Loucy (cell line): ENCODE measurements at regions not wholly inside any gene's neighbourhood (a gene's known extent, or its start where the extent isn't known, plus 50 kb on each side); places are given as distances from the start of the nearest gene placed in this dataset.

Experiments
- H2AFZ ChIP-seq: fragments of 200-600 bp; sonication (generic); 2 replicates; pipeline ENCODE4 v1.6.0; 2016; ENCODE audit warnings: antibody characterized with exemption, mild to moderate bottlenecking, low read length, moderate library complexity
- H3F3A ChIP-seq: fragments of 200-600 bp; 2 replicates; pipeline ENCODE4 v1.6.0; 2016; ENCODE audit warnings: antibody characterized with exemption, low read depth, mild to moderate bottlenecking
- H3K27me3 ChIP-seq: fragments of 200-600 bp; sonication (generic); 2 replicates; pipeline ENCODE4 v1.6.1; 2014; ENCODE audit warnings: low read length, mild to moderate bottlenecking; ENCODE audit not compliant: insufficient read depth, poor library complexity, severe bottlenecking
- H3K36me3 ChIP-seq: fragments of 200-600 bp; sonication (generic); 2 replicates; pipeline ENCODE4 v1.6.1; 2016; ENCODE audit warnings: low read length; ENCODE audit not compliant: insufficient read depth
- H3K4me1 ChIP-seq: fragments of 200-600 bp; sonication (generic); 2 replicates; pipeline ENCODE4 v1.5.1; 2014; ENCODE audit warnings: low read length, mild to moderate bottlenecking; ENCODE audit not compliant: insufficient read depth, poor library complexity, severe bottlenecking
- H3K4me2 ChIP-seq: fragments of 200-600 bp; sonication (generic); 2 replicates; pipeline ENCODE4 v1.6.0; 2014; ENCODE audit warnings: antibody characterized with exemption, low read length, low read depth, mild to moderate bottlenecking; ENCODE audit not compliant: poor library complexity, severe bottlenecking
- H3K4me3 ChIP-seq: fragments of 200-600 bp; sonication (generic); 2 replicates; pipeline ENCODE4 v1.5.1; 2014; ENCODE audit warnings: low read length, mild to moderate bottlenecking, mixed read lengths; ENCODE audit not compliant: poor library complexity, severe bottlenecking
- H3K79me2 ChIP-seq: fragments of 200-600 bp; sonication (generic); 2 replicates; pipeline ENCODE4 v1.6.1; 2014; ENCODE audit warnings: low read length; ENCODE audit not compliant: insufficient read depth
- H3K9ac ChIP-seq: fragments of 200-600 bp; sonication (generic); 2 replicates; pipeline ENCODE4 v1.6.0; 2014; ENCODE audit warnings: mild to moderate bottlenecking, low read depth, low read length, moderate library complexity; ENCODE audit not compliant: poor library complexity, severe bottlenecking
- H3K9me2 ChIP-seq: fragments of 200-600 bp; sonication (generic); replicated peaks from 2 replicates; pipeline ENCODE4 v1.6.1; 2016; ENCODE audit warnings: low read depth, low read length, mixed read lengths
- H3K9me3 ChIP-seq: fragments of 200-600 bp; sonication (generic); 2 replicates; pipeline ENCODE4 v1.6.1; 2014; ENCODE audit warnings: mild to moderate bottlenecking, antibody characterized with exemption, low read length, low read depth; ENCODE audit not compliant: insufficient read depth
- H4K20me1 ChIP-seq: fragments of 200-600 bp; sonication (generic); 2 replicates; pipeline ENCODE4 v1.6.0; 2014; ENCODE audit warnings: antibody characterized with exemption, low read length, mild to moderate bottlenecking; ENCODE audit not compliant: insufficient read depth, poor library complexity, severe bottlenecking
- EZH2phosphoT487 ChIP-seq: fragments of 200-600 bp; IDR thresholded peaks from 2 replicates; pipeline ENCODE4 v1.6.1; 2018; ENCODE audit warnings: antibody characterized with exemption, mild to moderate bottlenecking, moderate library complexity, borderline replicate concordance
- TF ChIP-seq, protein P1 (sequence below): fragments of 200-600 bp; sonication (generic); conservative IDR thresholded peaks from 2 replicates; pipeline ENCODE4 v1.5.1; 2014; ENCODE audit warnings: mild to moderate bottlenecking, antibody characterized with exemption, low read length

DNA sequence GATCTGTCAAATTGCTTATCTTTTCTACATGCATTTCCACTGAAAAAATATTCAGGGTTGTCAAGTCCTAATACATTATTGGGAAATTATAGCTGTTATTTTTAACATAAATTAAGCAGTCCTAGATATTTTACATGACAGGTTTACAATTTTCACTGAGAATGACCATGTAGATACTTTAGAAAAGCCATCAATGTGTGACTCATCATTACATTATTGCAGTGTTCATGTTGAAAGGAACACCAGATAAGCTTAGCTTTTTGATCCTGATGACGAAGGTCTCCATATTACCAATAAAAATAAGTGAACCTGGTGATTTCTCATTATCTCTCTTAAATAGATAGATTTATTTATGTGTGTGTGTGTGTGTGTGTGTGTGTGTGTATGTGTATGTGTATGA, 529.5 kb upstream of the PCDH15 start:
- Histone ChIP-seq H4K20me1 (no peaks in the 10 kb centered on the region), H3K27me3 (no peaks in the 10 kb centered on the region), H3K4me1 (no peaks in the 10 kb centered on the region), H3K9ac (no peak overlapping the region), H2AFZ (no peak overlapping the region), H3K4me3 (no peak overlapping the region), H3K9me3 (no peaks in the 10 kb centered on the region), H3K79me2 (no peaks in the 10 kb centered on the region), H3K9me2 (no peaks in the 10 kb centered on the region), H3F3A (no peaks in the 10 kb centered on the region), H3K36me3 (no peaks in the 10 kb centered on the region), H3K4me2 (no peak overlapping the region)
- TF ChIP-seq EZH2phosphoT487: no peak
- TF ChIP-seq, protein P1, sequence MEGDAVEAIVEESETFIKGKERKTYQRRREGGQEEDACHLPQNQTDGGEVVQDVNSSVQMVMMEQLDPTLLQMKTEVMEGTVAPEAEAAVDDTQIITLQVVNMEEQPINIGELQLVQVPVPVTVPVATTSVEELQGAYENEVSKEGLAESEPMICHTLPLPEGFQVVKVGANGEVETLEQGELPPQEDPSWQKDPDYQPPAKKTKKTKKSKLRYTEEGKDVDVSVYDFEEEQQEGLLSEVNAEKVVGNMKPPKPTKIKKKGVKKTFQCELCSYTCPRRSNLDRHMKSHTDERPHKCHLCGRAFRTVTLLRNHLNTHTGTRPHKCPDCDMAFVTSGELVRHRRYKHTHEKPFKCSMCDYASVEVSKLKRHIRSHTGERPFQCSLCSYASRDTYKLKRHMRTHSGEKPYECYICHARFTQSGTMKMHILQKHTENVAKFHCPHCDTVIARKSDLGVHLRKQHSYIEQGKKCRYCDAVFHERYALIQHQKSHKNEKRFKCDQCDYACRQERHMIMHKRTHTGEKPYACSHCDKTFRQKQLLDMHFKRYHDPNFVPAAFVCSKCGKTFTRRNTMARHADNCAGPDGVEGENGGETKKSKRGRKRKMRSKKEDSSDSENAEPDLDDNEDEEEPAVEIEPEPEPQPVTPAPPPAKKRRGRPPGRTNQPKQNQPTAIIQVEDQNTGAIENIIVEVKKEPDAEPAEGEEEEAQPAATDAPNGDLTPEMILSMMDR: no peak

- no peaks in the 10 kb centered on the region for H3K79me2 ChIP-seq
- H3K4me1 ChIP-seq: no peaks in the 10 kb centered on the region
- no peaks in the 10 kb centered on the region for H3K36me3 ChIP-seq
- no peak overlapping the region for H3K9ac ChIP-seq
- H2AFZ ChIP-seq: no peak overlapping the region
- TF ChIP-seq EZH2phosphoT487: no peak
- TF ChIP-seq, protein P1: no peak
- H3F3A ChIP-seq: no peaks in the 10 kb centered on the region
- H3K4me2 ChIP-seq: no peak overlapping the region
- H3K27me3 ChIP-seq: no peaks in the 10 kb centered on the region
- no peaks in the 10 kb centered on the region for H3K9me2 ChIP-seq
- H4K20me1 ChIP-seq: no peaks in the 10 kb centered on the region
- H3K4me3 ChIP-seq: no peak overlapping the region
- H3K9me3 ChIP-seq: no peaks in the 10 kb centered on the region
These were observed 528.8 kb upstream of the PCDH15 start for GRCh38 chr10:55329796-55330195.

GRCh38 chr10:55320187-55320700, 519.2 kb upstream of the PCDH15 start:
- Histone ChIP-seq H3K9me2 (no peaks in the 10 kb centered on the region), H3K4me3 (no peak overlapping the region), H2AFZ (no peak overlapping the region), H3K4me1 (no peaks in the 10 kb centered on the region), H3F3A (no peaks in the 10 kb centered on the region), H3K4me2 (no peak overlapping the region), H4K20me1 (no peaks in the 10 kb centered on the region), H3K9ac (no peak overlapping the region), H3K27me3 (no peaks in the 10 kb centered on the region), H3K36me3 (no peaks in the 10 kb centered on the region), H3K9me3 (no peaks in the 10 kb centered on the region), H3K79me2 (no peaks in the 10 kb centered on the region)
- TF ChIP-seq, protein P1: no peak
- TF ChIP-seq EZH2phosphoT487: no peak
